LNCaP clone FGC (cell line): ENCODE measurements at regions not wholly inside any gene's neighbourhood (a gene's known extent, or its start where the extent isn't known, plus 50 kb on each side); places are given as distances from the start of the nearest gene placed in this dataset.

Experiments
- DNase-seq: peaks from one replicate; pipeline ENCODE4 v3.0.0-alpha.2; 2011; ENCODE audit warnings: low read depth
- H3K4me3 ChIP-seq: 2 replicates; pipeline ENCODE4 v1.5.1; 2011; ENCODE audit warnings: mild to moderate bottlenecking, low read depth, low read length, control low read depth
- CTCF ChIP-seq: IDR thresholded peaks from 2 replicates; pipeline ENCODE4 v1.5.1; 2012; ENCODE audit warnings: mild to moderate bottlenecking; ENCODE audit not compliant: control insufficient read depth, insufficient read depth; ENCODE audit errors: extremely low read depth

- no peak for DNase-seq
- no peak overlapping the region for H3K4me3 ChIP-seq
- no peak for TF ChIP-seq CTCF
These were observed 51.3 kb downstream of the TET3 start for GRCh38 chr2:74036010-74036409.

GRCh38 chr2:74036450-74037195 lies 51.9 kb downstream of the TET3 start:
- H3K4me3 ChIP-seq: no peak overlapping the region
- DNase-seq: no peak
- no peak for TF ChIP-seq CTCF

GRCh38 chr2:74037379-74037860 lies 52.7 kb downstream of the TET3 start:
- no peak for DNase-seq
- no peak for TF ChIP-seq CTCF
- no peak overlapping the region for H3K4me3 ChIP-seq

- DNase-seq: no peak
- H3K4me3 ChIP-seq: no peak overlapping the region
- no peak for TF ChIP-seq CTCF
These were observed 54.9 kb downstream of the TET3 start for GRCh38 chr2:74039611-74040010.

- H3K4me3 ChIP-seq: no peak overlapping the region
- TF ChIP-seq CTCF: no peak
- DNase-seq: no peak
These were observed 56.5 kb downstream of the TET3 start for GRCh38 chr2:74041182-74041581.

GRCh38 chr2:74041726-74042125 lies 57.0 kb downstream of the TET3 start:
- no peak for DNase-seq
- TF ChIP-seq CTCF: no peak
- no peak overlapping the region for H3K4me3 ChIP-seq

- no peak for TF ChIP-seq CTCF
- no peak for DNase-seq
These were observed 57.9 kb downstream of the TET3 start for GRCh38 chr2:74042606-74043005.

More at GRCh38 chr2:74042606-74043005, 57.9 kb downstream of the TET3 start:
- no peak overlapping the region for H3K4me3 ChIP-seq
